Loucy (cell line): ENCODE measurements at regions not wholly inside any gene's neighbourhood (a gene's known extent, or its start where the extent isn't known, plus 50 kb on each side); places are given as distances from the start of the nearest gene placed in this dataset.

Source experiments
- H2AFZ ChIP-seq: fragments of 200-600 bp; sonication (generic); 2 replicates; pipeline ENCODE4 v1.6.0; 2016; ENCODE audit warnings: antibody characterized with exemption, mild to moderate bottlenecking, low read length, moderate library complexity
- H3F3A ChIP-seq: fragments of 200-600 bp; 2 replicates; pipeline ENCODE4 v1.6.0; 2016; ENCODE audit warnings: antibody characterized with exemption, low read depth, mild to moderate bottlenecking
- H3K27me3 ChIP-seq: fragments of 200-600 bp; sonication (generic); 2 replicates; pipeline ENCODE4 v1.6.1; 2014; ENCODE audit warnings: low read length, mild to moderate bottlenecking; ENCODE audit not compliant: insufficient read depth, poor library complexity, severe bottlenecking
- H3K36me3 ChIP-seq: fragments of 200-600 bp; sonication (generic); 2 replicates; pipeline ENCODE4 v1.6.1; 2016; ENCODE audit warnings: low read length; ENCODE audit not compliant: insufficient read depth
- H3K4me1 ChIP-seq: fragments of 200-600 bp; sonication (generic); 2 replicates; pipeline ENCODE4 v1.5.1; 2014; ENCODE audit warnings: low read length, mild to moderate bottlenecking; ENCODE audit not compliant: insufficient read depth, poor library complexity, severe bottlenecking
- H3K4me2 ChIP-seq: fragments of 200-600 bp; sonication (generic); 2 replicates; pipeline ENCODE4 v1.6.0; 2014; ENCODE audit warnings: antibody characterized with exemption, low read length, low read depth, mild to moderate bottlenecking; ENCODE audit not compliant: poor library complexity, severe bottlenecking
- H3K4me3 ChIP-seq: fragments of 200-600 bp; sonication (generic); 2 replicates; pipeline ENCODE4 v1.5.1; 2014; ENCODE audit warnings: low read length, mild to moderate bottlenecking, mixed read lengths; ENCODE audit not compliant: poor library complexity, severe bottlenecking
- H3K79me2 ChIP-seq: fragments of 200-600 bp; sonication (generic); 2 replicates; pipeline ENCODE4 v1.6.1; 2014; ENCODE audit warnings: low read length; ENCODE audit not compliant: insufficient read depth
- H3K9ac ChIP-seq: fragments of 200-600 bp; sonication (generic); 2 replicates; pipeline ENCODE4 v1.6.0; 2014; ENCODE audit warnings: mild to moderate bottlenecking, low read depth, low read length, moderate library complexity; ENCODE audit not compliant: poor library complexity, severe bottlenecking
- H3K9me2 ChIP-seq: fragments of 200-600 bp; sonication (generic); replicated peaks from 2 replicates; pipeline ENCODE4 v1.6.1; 2016; ENCODE audit warnings: low read depth, low read length, mixed read lengths
- H3K9me3 ChIP-seq: fragments of 200-600 bp; sonication (generic); 2 replicates; pipeline ENCODE4 v1.6.1; 2014; ENCODE audit warnings: mild to moderate bottlenecking, antibody characterized with exemption, low read length, low read depth; ENCODE audit not compliant: insufficient read depth
- H4K20me1 ChIP-seq: fragments of 200-600 bp; sonication (generic); 2 replicates; pipeline ENCODE4 v1.6.0; 2014; ENCODE audit warnings: antibody characterized with exemption, low read length, mild to moderate bottlenecking; ENCODE audit not compliant: insufficient read depth, poor library complexity, severe bottlenecking
- EZH2phosphoT487 ChIP-seq: fragments of 200-600 bp; IDR thresholded peaks from 2 replicates; pipeline ENCODE4 v1.6.1; 2018; ENCODE audit warnings: antibody characterized with exemption, mild to moderate bottlenecking, moderate library complexity, borderline replicate concordance
- TF ChIP-seq, protein P1 (sequence below): fragments of 200-600 bp; sonication (generic); conservative IDR thresholded peaks from 2 replicates; pipeline ENCODE4 v1.5.1; 2014; ENCODE audit warnings: mild to moderate bottlenecking, antibody characterized with exemption, low read length

DNA sequence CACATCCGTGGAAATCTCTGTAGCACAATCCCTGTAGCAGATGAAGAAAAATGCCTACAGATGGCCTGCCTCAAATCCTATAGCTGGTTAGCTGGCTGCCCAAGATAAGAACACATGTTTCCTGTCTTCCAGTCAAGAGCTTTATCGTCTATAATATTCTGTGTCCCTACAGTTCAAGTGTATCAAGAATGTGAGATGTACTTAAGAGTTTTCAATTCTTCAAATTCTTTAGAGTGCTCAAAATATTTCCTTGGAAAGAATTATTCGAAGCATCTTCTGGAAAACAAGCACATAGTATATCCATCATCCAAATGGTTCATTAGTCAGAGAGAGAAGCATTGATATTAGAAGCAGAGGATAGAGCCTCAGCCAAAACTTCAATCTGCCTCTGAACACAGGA, 239.8 kb downstream of the COG6 start:
- H3K4me1 ChIP-seq = peaks cover 39% of the 10 kb centered on the region
- no peaks in the 10 kb centered on the region for H3K9me2 ChIP-seq
- no peaks in the 10 kb centered on the region for H4K20me1 ChIP-seq
- H3F3A ChIP-seq = no peaks in the 10 kb centered on the region
- H2AFZ ChIP-seq = no peak overlapping the region
- peak overlapping the region; percentile 28 for H3K4me2 ChIP-seq
- no peak overlapping the region for H3K9ac ChIP-seq
- no peaks in the 10 kb centered on the region for H3K9me3 ChIP-seq
- H3K79me2 ChIP-seq = no peaks in the 10 kb centered on the region
- no peak for TF ChIP-seq EZH2phosphoT487
- TF ChIP-seq, protein P1, sequence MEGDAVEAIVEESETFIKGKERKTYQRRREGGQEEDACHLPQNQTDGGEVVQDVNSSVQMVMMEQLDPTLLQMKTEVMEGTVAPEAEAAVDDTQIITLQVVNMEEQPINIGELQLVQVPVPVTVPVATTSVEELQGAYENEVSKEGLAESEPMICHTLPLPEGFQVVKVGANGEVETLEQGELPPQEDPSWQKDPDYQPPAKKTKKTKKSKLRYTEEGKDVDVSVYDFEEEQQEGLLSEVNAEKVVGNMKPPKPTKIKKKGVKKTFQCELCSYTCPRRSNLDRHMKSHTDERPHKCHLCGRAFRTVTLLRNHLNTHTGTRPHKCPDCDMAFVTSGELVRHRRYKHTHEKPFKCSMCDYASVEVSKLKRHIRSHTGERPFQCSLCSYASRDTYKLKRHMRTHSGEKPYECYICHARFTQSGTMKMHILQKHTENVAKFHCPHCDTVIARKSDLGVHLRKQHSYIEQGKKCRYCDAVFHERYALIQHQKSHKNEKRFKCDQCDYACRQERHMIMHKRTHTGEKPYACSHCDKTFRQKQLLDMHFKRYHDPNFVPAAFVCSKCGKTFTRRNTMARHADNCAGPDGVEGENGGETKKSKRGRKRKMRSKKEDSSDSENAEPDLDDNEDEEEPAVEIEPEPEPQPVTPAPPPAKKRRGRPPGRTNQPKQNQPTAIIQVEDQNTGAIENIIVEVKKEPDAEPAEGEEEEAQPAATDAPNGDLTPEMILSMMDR = no peak
- H3K4me3 ChIP-seq = no peak overlapping the region
- H3K27me3 ChIP-seq = no peaks in the 10 kb centered on the region
- H3K36me3 ChIP-seq = no peaks in the 10 kb centered on the region

DNA sequence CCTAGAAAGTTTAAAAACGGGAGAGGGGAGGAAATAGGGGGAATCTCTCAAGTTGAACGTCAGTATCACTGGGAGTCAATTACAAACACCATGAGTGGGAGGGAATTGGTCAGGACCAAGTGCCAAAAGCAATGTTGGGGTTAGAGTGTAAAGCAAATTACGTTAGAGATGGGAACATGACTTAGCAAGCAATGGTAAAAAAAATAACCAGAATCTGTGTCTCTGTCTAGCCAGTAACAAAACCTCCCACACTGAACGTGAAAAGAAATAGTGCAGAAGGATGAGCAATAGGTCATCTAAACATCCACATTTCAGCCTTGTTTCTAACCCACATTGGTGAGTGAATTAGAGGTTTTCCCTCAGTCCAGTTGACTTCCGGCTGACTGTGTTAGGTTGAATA, 242.2 kb downstream of the COG6 start:
- Histone ChIP-seq H4K20me1 (no peaks in the 10 kb centered on the region), H3K4me1 (peaks cover 27% of the 10 kb centered on the region), H3K9ac (no peak overlapping the region), H3K4me3 (no peak overlapping the region), H3K79me2 (no peaks in the 10 kb centered on the region), H3K36me3 (no peaks in the 10 kb centered on the region), H2AFZ (no peak overlapping the region), H3F3A (no peaks in the 10 kb centered on the region), H3K4me2 (no peak overlapping the region), H3K9me2 (no peaks in the 10 kb centered on the region), H3K27me3 (no peaks in the 10 kb centered on the region), H3K9me3 (no peaks in the 10 kb centered on the region)
- TF ChIP-seq, protein P1 = no peak
- no peak for TF ChIP-seq EZH2phosphoT487

DNA sequence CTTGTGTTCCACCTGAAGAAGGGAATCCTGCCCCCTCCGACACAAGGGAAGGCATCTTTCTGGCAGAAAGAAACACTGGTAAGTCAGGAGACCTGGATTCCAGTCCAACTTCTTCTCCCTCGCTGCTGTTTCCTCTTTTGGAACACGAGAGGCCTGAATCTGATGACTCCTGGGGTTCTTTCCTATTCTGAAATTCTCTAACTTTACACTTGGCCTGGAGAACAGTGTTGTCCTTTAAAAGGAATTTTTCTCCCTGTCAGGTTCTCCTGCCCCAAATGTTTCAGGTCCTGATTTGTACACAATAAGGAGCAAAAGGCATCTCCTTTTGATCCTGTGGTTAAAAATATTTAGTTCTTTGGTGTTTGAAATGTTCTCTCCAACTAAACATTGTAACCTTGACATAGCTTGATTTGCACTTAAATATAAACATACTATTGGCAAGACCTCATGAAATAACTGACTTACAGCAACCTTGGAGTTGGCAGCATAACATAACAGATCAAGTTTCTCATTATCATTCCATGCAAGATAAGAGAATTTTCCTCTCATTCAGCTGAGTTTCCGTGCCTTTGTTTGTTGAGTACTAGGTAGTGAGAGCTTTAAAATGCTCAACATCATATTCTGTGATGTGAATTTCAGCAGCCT, 244.8 kb downstream of the COG6 start:
- H3K9ac ChIP-seq = no peak overlapping the region
- no peaks in the 10 kb centered on the region for H3K9me3 ChIP-seq
- no peaks in the 10 kb centered on the region for H3K9me2 ChIP-seq
- H3K27me3 ChIP-seq = no peaks in the 10 kb centered on the region
- peaks cover 4% of the 10 kb centered on the region for H3K4me1 ChIP-seq
- H3K36me3 ChIP-seq = no peaks in the 10 kb centered on the region
- H3K4me2 ChIP-seq = no peak overlapping the region
- TF ChIP-seq, protein P1 = no peak
- no peak for TF ChIP-seq EZH2phosphoT487
- H4K20me1 ChIP-seq = no peaks in the 10 kb centered on the region
- no peak overlapping the region for H3K4me3 ChIP-seq
- no peaks in the 10 kb centered on the region for H3K79me2 ChIP-seq
- no peak overlapping the region for H2AFZ ChIP-seq
- H3F3A ChIP-seq = no peaks in the 10 kb centered on the region
